Effector memory CD8-positive, alpha-beta T cell (primary cell): ENCODE measurements at regions not wholly inside any gene's neighbourhood (a gene's known extent, or its start where the extent isn't known, plus 50 kb on each side); places are given as distances from the start of the nearest gene placed in this dataset.

Experiments used
- ATAC-seq: fragments of 150-1000 bp; cut with Tn5 transposase; replicated peaks from 2 replicates; pipeline ENCODE4 v1.10.0; 2021; ENCODE audit warnings: mild to moderate bottlenecking, moderate library complexity
- DNase-seq, 3 experiments: peaks; one replicate each; pipeline ENCODE4 v3.0.0; 2021
- H3K27ac Mint-ChIP-seq, 2 donors: one replicate each; pipeline ENCODE4 v1.8.0; 2022; ENCODE audit warnings: mild to moderate bottlenecking in 2 of 2, mixed read lengths in 2 of 2, moderate library complexity in 2 of 2
- H3K27me3 Mint-ChIP-seq, 2 donors: one replicate each; pipeline ENCODE4 v1.8.0; 2022; ENCODE audit warnings: mixed read lengths in 2 of 2
- H3K36me3 Mint-ChIP-seq: one replicate; pipeline ENCODE4 v1.8.0; 2022; ENCODE audit warnings: mild to moderate bottlenecking, moderate library complexity, mixed read lengths; ENCODE audit not compliant: insufficient read depth
- H3K4me1 Mint-ChIP-seq, 2 donors: one replicate each; pipeline ENCODE4 v1.8.0; 2022; ENCODE audit warnings: low read depth in 2 of 2, mixed read lengths in 2 of 2
- H3K4me3 Mint-ChIP-seq, 2 donors: one replicate each; pipeline ENCODE4 v1.8.0; 2022; ENCODE audit warnings: mild to moderate bottlenecking in 2 of 2, mixed read lengths in 2 of 2, moderate library complexity in 2 of 2
- H3K9me3 Mint-ChIP-seq, 2 donors: one replicate each; pipeline ENCODE4 v1.8.0; 2022; ENCODE audit warnings: mixed read lengths in 2 of 2

GRCh38 chr7:26443751-26444150 is 152.1 kb downstream of the SNX10 start:
- Mint-ChIP-seq H3K4me3 (no peak overlapping the region), H3K27ac (no peak overlapping the region), H3K9me3 (no peaks in the 10 kb centered on the region), H3K27me3 (peaks cover 29 to 78% of the 10 kb centered on the region in 2 donors), H3K36me3 (no peaks in the 10 kb centered on the region), H3K4me1 (no peaks in the 10 kb centered on the region)
- DNase-seq (no peak), ATAC-seq (no peak)

- Mint-ChIP-seq H3K4me1 (no peaks in the 10 kb centered on the region), H3K36me3 (no peaks in the 10 kb centered on the region), H3K9me3 (no peaks in the 10 kb centered on the region), H3K27ac (no peak overlapping the region), H3K27me3 (peaks cover 31 to 82% of the 10 kb centered on the region in 2 donors), H3K4me3 (no peak overlapping the region)
- DNase-seq (no peak), ATAC-seq (no peak)
Measured at GRCh38 chr7:26444555-26444954, 152.9 kb downstream of the SNX10 start.

GRCh38 chr7:26447116-26447515 is 155.5 kb downstream of the SNX10 start:
- ATAC-seq (no peak), DNase-seq (no peak)
- no peaks in the 10 kb centered on the region for H3K4me1 Mint-ChIP-seq
- H3K36me3 Mint-ChIP-seq = no peaks in the 10 kb centered on the region
- no peaks in the 10 kb centered on the region for H3K9me3 Mint-ChIP-seq
- peaks cover 24 to 72% of the 10 kb centered on the region in 2 donors for H3K27me3 Mint-ChIP-seq
- no peak overlapping the region for H3K4me3 Mint-ChIP-seq
- H3K27ac Mint-ChIP-seq = no peak overlapping the region

- Mint-ChIP-seq H3K4me1 (no peaks in the 10 kb centered on the region), H3K4me3 (no peak overlapping the region), H3K27ac (no peak overlapping the region), H3K9me3 (no peaks in the 10 kb centered on the region), H3K27me3 (peaks cover 13 to 56% of the 10 kb centered on the region in 2 donors), H3K36me3 (no peaks in the 10 kb centered on the region)
- no peak for DNase-seq
- ATAC-seq = no peak
Measured at GRCh38 chr7:26449175-26450165, 157.8 kb downstream of the SNX10 start.

GRCh38 chr7:26451997-26452396 is 160.3 kb downstream of the SNX10 start:
- no peak overlapping the region for H3K27ac Mint-ChIP-seq
- H3K36me3 Mint-ChIP-seq = no peaks in the 10 kb centered on the region
- ATAC-seq (no peak), DNase-seq (no peak)
- H3K4me1 Mint-ChIP-seq = no peaks in the 10 kb centered on the region
- no peaks in the 10 kb centered on the region for H3K9me3 Mint-ChIP-seq
- no peak overlapping the region for H3K4me3 Mint-ChIP-seq
- H3K27me3 Mint-ChIP-seq = peaks cover 10 to 32% of the 10 kb centered on the region in 2 donors

GRCh38 chr7:26454180-26454579 is 162.5 kb downstream of the SNX10 start:
- H3K36me3 Mint-ChIP-seq = no peaks in the 10 kb centered on the region
- H3K27me3 Mint-ChIP-seq = peaks cover 7 to 23% of the 10 kb centered on the region in 2 donors
- no peaks in the 10 kb centered on the region for H3K9me3 Mint-ChIP-seq
- ATAC-seq = no peak
- no peak for DNase-seq
- no peak overlapping the region for H3K4me3 Mint-ChIP-seq
- H3K27ac Mint-ChIP-seq = no peak overlapping the region
- H3K4me1 Mint-ChIP-seq = no peaks in the 10 kb centered on the region

GRCh38 chr7:26457696-26458327 is 166.2 kb downstream of the SNX10 start:
- Mint-ChIP-seq H3K27me3 (peaks cover 29 to 32% of the 10 kb centered on the region in 2 donors), H3K27ac (no peak overlapping the region), H3K4me1 (no peaks in the 10 kb centered on the region), H3K36me3 (no peaks in the 10 kb centered on the region), H3K9me3 (no peaks in the 10 kb centered on the region), H3K4me3 (no peak overlapping the region)
- no peak for DNase-seq
- ATAC-seq = no peak

- H3K27ac Mint-ChIP-seq = no peak overlapping the region
- no peak overlapping the region for H3K4me3 Mint-ChIP-seq
- H3K36me3 Mint-ChIP-seq = no peaks in the 10 kb centered on the region
- DNase-seq (no peak), ATAC-seq (no peak)
- no peaks in the 10 kb centered on the region for H3K4me1 Mint-ChIP-seq
- H3K9me3 Mint-ChIP-seq = no peaks in the 10 kb centered on the region
- peaks cover 29 to 32% of the 10 kb centered on the region in 2 donors for H3K27me3 Mint-ChIP-seq
Measured at GRCh38 chr7:26458466-26459145, 166.9 kb downstream of the SNX10 start.

- no peaks in the 10 kb centered on the region for H3K4me1 Mint-ChIP-seq
- H3K9me3 Mint-ChIP-seq = no peaks in the 10 kb centered on the region
- DNase-seq (no peak), ATAC-seq (no peak)
- no peak overlapping the region for H3K4me3 Mint-ChIP-seq
- peaks cover 29 to 32% of the 10 kb centered on the region in 2 donors for H3K27me3 Mint-ChIP-seq
- H3K36me3 Mint-ChIP-seq = no peaks in the 10 kb centered on the region
- no peak overlapping the region for H3K27ac Mint-ChIP-seq
Measured at GRCh38 chr7:26459540-26460193, 168.0 kb downstream of the SNX10 start.

- Mint-ChIP-seq H3K36me3 (no peaks in the 10 kb centered on the region), H3K27me3 (peaks cover 29 to 32% of the 10 kb centered on the region in 2 donors), H3K4me3 (no peak overlapping the region), H3K9me3 (no peaks in the 10 kb centered on the region), H3K4me1 (no peaks in the 10 kb centered on the region), H3K27ac (no peak overlapping the region)
- ATAC-seq (no peak), DNase-seq (no peak)
Measured at GRCh38 chr7:26460351-26461085, 168.9 kb downstream of the SNX10 start.

GRCh38 chr7:26461518-26461917 is 169.9 kb downstream of the SNX10 start:
- no peak for ATAC-seq
- DNase-seq = no peak
- no peak overlapping the region for H3K4me3 Mint-ChIP-seq
- H3K9me3 Mint-ChIP-seq = no peaks in the 10 kb centered on the region
- no peaks in the 10 kb centered on the region for H3K36me3 Mint-ChIP-seq
- no peaks in the 10 kb centered on the region for H3K4me1 Mint-ChIP-seq
- peaks cover 29 to 32% of the 10 kb centered on the region in 2 donors for H3K27me3 Mint-ChIP-seq
- no peak overlapping the region for H3K27ac Mint-ChIP-seq

GRCh38 chr7:26466007-26466406 is 174.3 kb downstream of the SNX10 start:
- H3K4me1 Mint-ChIP-seq = no peaks in the 10 kb centered on the region
- no peak overlapping the region for H3K27ac Mint-ChIP-seq
- no peak overlapping the region for H3K4me3 Mint-ChIP-seq
- H3K27me3 Mint-ChIP-seq = peaks cover 8 to 11% of the 10 kb centered on the region in 2 donors
- H3K9me3 Mint-ChIP-seq = no peaks in the 10 kb centered on the region
- ATAC-seq = no peak
- H3K36me3 Mint-ChIP-seq = no peaks in the 10 kb centered on the region
- DNase-seq = no peak

GRCh38 chr7:26467104-26467503 is 175.4 kb downstream of the SNX10 start:
- no peaks in the 10 kb centered on the region for H3K9me3 Mint-ChIP-seq
- DNase-seq (no peak), ATAC-seq (no peak)
- no peak overlapping the region for H3K4me3 Mint-ChIP-seq
- no peaks in the 10 kb centered on the region for H3K36me3 Mint-ChIP-seq
- peaks cover 3 to 13% of the 10 kb centered on the region in 2 donors for H3K27me3 Mint-ChIP-seq
- H3K4me1 Mint-ChIP-seq = no peaks in the 10 kb centered on the region
- H3K27ac Mint-ChIP-seq = no peak overlapping the region
